ENCODE measurements at regions not wholly inside any gene's neighbourhood (a gene's known extent, or its start where the extent isn't known, plus 50 kb on each side); places are given as distances from the start of the nearest gene placed in this dataset.
"Not testable (repeated sequence)": the region's sequence is repeated elsewhere in the genome, so short reads cannot be mapped to it uniquely, and the experiment has no call there.

- DNase-seq = no peak
Observed at GRCh38 chr6:792662-793061, 99.7 kb upstream of the EXOC2 start.

- no peak for DNase-seq
Observed at GRCh38 chr6:788058-788457, 95.1 kb upstream of the EXOC2 start.

- DNase-seq = no peak
Observed at GRCh38 chr6:786946-787763, 94.2 kb upstream of the EXOC2 start.

- DNase-seq = no peak
Observed at GRCh38 chr6:783966-784735, 91.2 kb upstream of the EXOC2 start.

GRCh38 chr6:782141-782540 is 89.2 kb upstream of the EXOC2 start:
- no peak for DNase-seq

GRCh38 chr6:781350-781961 is 88.5 kb upstream of the EXOC2 start:
- no peak for DNase-seq

DNA sequence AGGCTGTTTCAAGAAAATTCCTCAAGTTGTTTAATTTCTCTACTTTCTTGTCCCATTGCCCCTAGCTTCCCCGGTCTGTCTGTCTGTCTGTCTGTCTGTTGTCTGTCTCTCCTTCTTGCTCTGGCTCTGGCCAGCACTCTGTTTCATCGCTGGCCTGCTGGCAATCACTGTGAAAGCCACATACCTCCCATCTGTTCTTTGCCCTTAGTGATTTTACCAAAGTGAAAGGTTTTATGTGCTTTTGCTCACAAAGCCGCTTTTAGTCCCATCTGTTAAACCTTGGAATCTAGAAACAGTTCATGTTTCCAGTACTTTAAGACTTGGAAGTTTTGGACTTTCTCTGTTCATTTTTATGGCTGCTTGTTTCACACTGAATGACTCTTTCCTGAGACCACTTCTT is 87.8 kb upstream of the EXOC2 start:
- no peak for DNase-seq

DNA sequence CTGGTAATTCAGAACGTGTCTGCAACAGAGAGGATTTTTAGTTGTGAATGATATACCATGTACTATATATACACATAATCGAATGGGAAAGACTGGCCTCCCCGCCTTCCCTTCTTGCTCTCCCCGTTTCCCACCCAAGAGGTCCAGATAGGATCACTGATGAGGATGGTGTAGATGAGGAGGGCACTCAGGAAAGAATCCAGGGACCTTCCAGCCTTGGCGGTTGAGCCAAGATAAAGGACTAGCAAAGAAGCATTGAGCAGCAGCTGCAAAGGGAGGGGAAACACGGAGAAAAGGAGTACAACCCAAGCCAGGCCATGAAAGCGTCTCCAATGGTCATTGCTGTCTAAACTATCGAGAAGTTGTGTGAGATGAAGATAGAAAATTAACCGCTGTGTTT is 84.0 kb upstream of the EXOC2 start:
- DNase-seq = no peak

GRCh38 chr6:776528-776931 is 83.6 kb upstream of the EXOC2 start:
- DNase-seq = no peak

DNA sequence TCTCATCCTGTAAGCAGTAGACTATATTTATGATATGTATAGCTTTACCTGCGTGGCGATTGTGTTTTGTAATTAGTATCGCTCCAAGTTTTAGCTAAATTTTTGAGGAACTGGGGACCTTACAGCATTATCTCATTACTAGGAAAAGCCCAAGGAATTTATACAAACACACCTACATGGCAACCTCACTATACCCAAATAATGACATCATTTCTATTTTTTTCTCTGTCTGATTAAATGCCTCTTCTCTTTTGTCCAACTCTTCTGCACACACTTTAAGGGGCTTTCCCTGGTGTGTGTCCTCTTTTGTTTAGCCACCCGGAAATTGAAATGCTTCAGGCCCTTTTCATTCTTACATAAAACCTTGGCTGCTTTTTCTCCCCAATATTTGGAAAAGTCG is 82.9 kb upstream of the EXOC2 start:
- DNase-seq = no peak

DNA sequence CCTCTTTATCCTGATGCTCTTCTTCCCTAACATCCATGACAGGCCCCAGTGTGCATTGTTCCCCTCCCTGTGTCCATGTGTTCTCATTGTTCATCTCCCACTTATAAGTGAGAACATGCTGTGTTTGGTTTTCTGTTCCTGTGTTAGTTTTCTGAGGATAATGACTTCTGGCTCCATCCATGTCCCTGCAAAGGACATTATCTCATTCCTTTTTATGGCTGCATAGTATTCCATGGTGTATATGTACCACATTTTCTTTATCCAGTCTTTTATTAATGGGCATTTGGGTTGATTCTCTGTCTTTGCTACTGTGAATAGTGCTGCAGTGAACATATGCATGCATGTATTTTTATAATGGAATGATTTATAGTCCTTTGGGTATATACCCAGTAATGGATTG is 78.7 kb upstream of the EXOC2 start:
- DNase-seq = not testable (repeated sequence)

DNA sequence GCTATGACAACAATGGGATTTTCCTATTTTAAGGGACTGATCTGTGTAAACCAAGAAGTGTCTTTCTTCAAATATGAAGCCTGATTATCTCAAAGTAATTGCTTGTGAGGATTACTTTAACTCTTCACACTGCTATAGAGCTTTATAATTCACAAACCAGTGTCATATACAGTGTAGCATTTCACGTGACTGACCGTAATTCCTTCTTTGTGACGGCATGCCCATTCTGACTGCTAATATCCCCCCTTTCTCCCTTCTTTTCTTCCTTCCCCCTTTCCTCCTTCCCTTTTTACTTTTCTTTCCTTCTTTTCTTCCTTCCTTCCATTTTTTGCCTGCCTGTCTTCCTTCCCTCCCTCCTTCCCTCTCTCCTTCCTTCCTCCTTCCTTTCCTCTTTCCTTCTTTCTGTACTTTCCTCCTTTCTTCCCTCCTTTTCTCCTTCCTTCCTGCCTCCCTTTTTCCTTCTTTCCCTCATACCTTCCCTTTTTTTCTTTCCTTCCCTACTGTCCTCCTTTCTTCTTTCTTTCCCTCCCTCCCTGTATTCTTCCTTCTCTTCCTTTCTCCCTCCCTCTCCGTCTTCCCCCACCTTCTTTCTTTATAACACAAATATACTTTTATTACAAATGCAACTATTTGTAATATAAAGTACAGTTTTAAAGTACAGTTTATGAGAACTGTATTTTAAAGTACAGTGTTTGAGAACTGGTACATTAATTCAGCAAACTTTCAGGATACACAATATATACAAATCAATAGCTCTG is 75.0 kb upstream of the EXOC2 start:
- DNase-seq = no peak

DNA sequence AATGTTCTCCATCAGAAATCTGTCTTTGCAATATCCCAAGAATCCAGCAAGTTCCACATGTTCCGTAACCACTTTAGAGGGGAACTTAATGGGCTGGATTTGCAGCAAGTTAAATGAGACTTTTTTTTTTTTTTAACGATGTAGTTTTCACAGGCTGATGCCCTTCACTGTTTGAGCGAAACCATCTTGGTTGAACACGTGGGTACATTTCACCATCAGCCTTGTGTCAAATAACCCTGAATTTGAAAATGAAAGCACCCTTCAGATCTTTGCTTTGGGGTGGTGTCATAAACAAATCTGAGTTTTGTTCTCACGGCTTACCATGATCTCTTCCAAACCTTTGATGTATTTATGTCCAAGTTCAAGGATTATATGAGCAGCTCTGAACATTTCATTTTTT is 73.7 kb upstream of the EXOC2 start:
- DNase-seq = no peak

DNA sequence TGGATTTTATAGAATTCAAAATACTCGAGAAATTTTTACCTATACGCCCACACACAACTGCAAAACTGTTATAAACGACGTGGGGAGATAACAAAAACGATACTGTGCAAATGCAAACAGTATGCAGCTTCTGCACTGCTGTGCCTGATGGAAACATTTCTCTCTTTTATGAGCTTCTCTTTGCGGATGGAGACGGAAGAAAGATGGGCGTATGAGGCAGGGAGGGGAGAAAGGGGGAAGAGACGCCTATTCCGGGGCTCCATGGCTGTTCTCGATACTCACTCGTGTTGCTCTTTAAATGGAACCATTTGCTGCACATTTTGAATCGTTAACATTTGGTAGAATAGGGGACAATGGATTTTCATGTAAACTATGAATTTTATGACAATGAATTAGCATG is 69.1 kb upstream of the EXOC2 start:
- no peak for DNase-seq

DNA sequence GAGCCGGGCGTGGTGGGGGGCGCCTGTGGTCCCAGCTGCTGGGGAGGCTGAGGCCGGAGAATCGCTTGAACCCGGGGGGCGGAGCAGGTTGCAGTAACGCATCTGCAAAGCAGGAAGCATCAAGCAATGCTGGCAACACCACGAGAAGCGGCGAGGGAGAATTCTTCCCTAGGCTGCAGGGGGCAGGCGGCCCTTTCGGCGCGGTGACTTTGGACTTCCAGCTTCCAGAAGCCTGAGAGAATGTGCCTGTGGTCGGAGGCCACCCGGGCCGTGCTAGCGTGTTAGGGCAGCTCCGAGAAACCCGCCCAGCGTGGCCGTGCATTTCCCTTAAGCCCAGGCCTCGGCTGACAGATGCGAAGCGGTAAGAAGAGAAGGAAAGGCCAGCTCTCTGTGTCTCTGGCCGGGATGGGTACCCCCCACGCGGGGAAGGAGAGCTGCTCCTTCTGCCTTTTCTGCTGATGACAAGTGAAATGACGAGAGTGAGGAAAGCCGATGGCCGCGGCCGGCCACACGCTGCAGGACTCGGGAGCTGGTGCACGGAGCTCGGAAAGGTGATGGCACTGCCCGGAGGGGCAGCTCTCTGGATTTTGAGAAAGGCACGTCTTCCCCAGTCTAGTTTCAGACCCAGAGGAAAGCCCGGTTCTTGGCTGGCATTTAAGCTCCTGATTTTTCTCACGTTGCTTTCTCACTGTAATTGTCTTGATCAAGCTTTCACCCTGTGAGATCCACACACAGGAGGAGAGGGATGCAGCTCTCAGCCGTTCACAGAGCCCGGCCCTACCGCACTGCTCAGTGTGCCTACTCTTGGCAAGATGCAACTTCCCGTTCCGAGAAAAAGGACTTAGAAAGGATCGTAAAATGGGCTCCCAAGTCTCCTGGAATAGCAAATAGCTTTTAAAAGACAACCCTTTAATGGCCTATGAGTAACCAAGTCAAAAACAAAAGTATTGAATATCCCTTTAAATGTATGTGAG is 68.3 kb upstream of the EXOC2 start:
- DNase-seq = no peak

- no peak for DNase-seq
Observed at GRCh38 chr6:759729-760128, 66.8 kb upstream of the EXOC2 start.

DNA sequence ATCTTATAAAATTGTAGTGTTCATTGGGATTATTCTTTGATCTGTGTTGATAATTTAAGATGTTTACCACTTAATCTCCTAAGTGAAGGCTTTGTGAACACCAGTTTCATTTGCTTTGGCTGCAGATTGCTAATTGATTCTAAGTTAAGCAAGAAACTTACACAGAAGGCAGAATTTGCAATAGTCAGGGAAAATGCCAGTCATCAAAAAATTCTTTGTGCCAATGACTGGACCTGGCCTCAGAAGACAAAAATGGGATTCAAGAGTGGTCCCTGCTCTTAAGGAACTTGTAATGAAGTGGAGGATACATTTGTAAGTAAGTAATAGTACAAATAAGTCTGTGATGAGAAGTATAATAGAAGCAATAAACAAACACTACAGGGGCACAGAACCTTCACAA is 63.3 kb upstream of the EXOC2 start:
- DNase-seq = no peak

DNA sequence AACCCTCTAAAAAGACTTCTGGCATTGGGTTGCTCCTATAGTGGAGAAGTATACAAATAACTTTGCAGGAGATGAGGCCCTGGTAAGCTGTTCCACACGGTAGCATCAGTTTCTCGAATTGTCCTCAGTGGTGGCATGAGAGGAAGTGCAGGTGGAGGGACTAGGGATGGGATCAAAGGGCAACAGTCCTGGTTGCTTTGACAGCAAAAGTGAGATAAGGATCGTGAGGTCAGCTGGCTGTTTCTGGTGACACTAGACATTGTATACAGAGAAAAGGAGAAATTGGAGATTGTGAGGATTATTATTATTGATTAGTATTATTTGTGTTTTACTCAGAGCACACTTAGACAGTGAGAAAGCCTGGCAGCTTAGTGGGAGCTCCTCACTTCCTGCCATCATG is 61.3 kb upstream of the EXOC2 start:
- no peak for DNase-seq

GRCh38 chr6:753486-753885 is 60.5 kb upstream of the EXOC2 start:
- no peak for DNase-seq

DNA sequence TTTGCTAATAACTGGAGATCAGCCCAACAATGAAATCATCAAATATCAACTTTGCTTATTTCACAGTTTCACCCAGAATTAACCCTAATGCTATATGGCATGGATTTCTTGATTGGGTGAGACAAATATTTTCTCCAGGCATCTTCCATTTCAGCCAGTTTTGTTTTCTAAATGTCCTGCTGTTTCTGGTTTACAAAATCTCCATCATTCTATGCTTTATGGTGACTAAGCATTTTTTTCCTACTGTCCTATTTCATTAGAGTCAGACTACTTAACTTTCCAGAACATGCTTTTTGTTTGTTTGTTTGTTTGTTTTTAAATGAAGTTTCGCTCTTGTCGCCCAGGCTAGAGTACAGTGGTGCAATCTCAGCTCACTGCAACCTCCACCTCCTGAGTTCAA is 59.5 kb upstream of the EXOC2 start:
- no peak for DNase-seq

- DNase-seq = no peak
Observed at GRCh38 chr6:751765-752164, 58.8 kb upstream of the EXOC2 start.

- DNase-seq = no peak
Observed at GRCh38 chr6:747921-748320, 55.0 kb upstream of the EXOC2 start.
